HUES64 (cell line): ENCODE measurements at regions not wholly inside any gene's neighbourhood (a gene's known extent, or its start where the extent isn't known, plus 50 kb on each side); places are given as distances from the start of the nearest gene placed in this dataset.
"Not testable (repeated sequence)": the region's sequence is repeated elsewhere in the genome, so short reads cannot be mapped to it uniquely, and the experiment has no call there.

Source experiments
- H3K27ac ChIP-seq: 2 replicates; pipeline ENCODE4 v1.7.0; 2013; ENCODE audit warnings: low read depth, low read length, inconsistent platforms
- H3K27me3 ChIP-seq: 2 replicates; pipeline ENCODE4 v1.6.1; 2013; ENCODE audit warnings: mild to moderate bottlenecking, low read length; ENCODE audit not compliant: insufficient read depth
- H3K36me3 ChIP-seq: 2 replicates; pipeline ENCODE4 v1.6.1; 2013; ENCODE audit warnings: mild to moderate bottlenecking, low read length; ENCODE audit not compliant: insufficient read depth
- H3K4me1 ChIP-seq: 2 replicates; pipeline ENCODE4 v1.6.1; 2013; ENCODE audit warnings: mild to moderate bottlenecking, low read length, moderate library complexity; ENCODE audit not compliant: insufficient read depth
- H3K4me3 ChIP-seq: 2 replicates; pipeline ENCODE4 v1.5.1; 2013; ENCODE audit warnings: mild to moderate bottlenecking, low read length, moderate library complexity
- H3K9ac ChIP-seq: 2 replicates; pipeline ENCODE4 v1.6.1; 2013; ENCODE audit warnings: mild to moderate bottlenecking, low read depth, low read length
- H3K9me3 ChIP-seq: 2 replicates; pipeline ENCODE4 v1.6.1; 2013; ENCODE audit warnings: low read depth, low read length; ENCODE audit not compliant: insufficient read depth
- WGBS: fragments of 150-250, 120-280 bp; methylation state at CpG from one replicate; pipeline ENCODE4 v1.1.7; 2013; ENCODE audit warnings: missing lambda C conversion rate; 5-methylcytosine and 5-hydroxymethylcytosine counted together

- no peaks in the 10 kb centered on the region for H3K9me3 ChIP-seq
- no peaks in the 10 kb centered on the region for H3K36me3 ChIP-seq
- no peaks in the 10 kb centered on the region for H3K4me1 ChIP-seq
- H3K9ac ChIP-seq, result no peak overlapping the region
- H3K27me3 ChIP-seq, result no peaks in the 10 kb centered on the region
- WGBS, result 92% methylated on average over 3 of the region's 3 CpGs
- no peak overlapping the region for H3K4me3 ChIP-seq
- H3K27ac ChIP-seq, result no peak overlapping the region
Measured at GRCh38 chr18:2144811-2145210, 426.5 kb downstream of the METTL4 start.

- Histone ChIP-seq H3K36me3 (no peaks in the 10 kb centered on the region), H3K9me3 (no peaks in the 10 kb centered on the region), H3K27me3 (no peaks in the 10 kb centered on the region), H3K9ac (no peak overlapping the region), H3K4me3 (no peak overlapping the region), H3K4me1 (no peaks in the 10 kb centered on the region), H3K27ac (no peak overlapping the region)
- WGBS, result 92% methylated on average over 2 of the region's 2 CpGs
Measured at GRCh38 chr18:2146092-2146491, 425.2 kb downstream of the METTL4 start.

- no peaks in the 10 kb centered on the region for H3K36me3 ChIP-seq
- no peak overlapping the region for H3K27ac ChIP-seq
- no peaks in the 10 kb centered on the region for H3K4me1 ChIP-seq
- no peaks in the 10 kb centered on the region for H3K9me3 ChIP-seq
- H3K27me3 ChIP-seq, result no peaks in the 10 kb centered on the region
- no peak overlapping the region for H3K4me3 ChIP-seq
- 98% methylated on average over 2 of the region's 2 CpGs for WGBS
- H3K9ac ChIP-seq, result no peak overlapping the region
Measured at GRCh38 chr18:2146754-2147153, 424.6 kb downstream of the METTL4 start.

GRCh38 chr18:2147476-2148230 is 423.7 kb downstream of the METTL4 start:
- no peaks in the 10 kb centered on the region for H3K4me1 ChIP-seq
- H3K9me3 ChIP-seq, result no peaks in the 10 kb centered on the region
- no peak overlapping the region for H3K27ac ChIP-seq
- H3K9ac ChIP-seq, result no peak overlapping the region
- H3K27me3 ChIP-seq, result no peaks in the 10 kb centered on the region
- WGBS, result 95% methylated on average over 5 of the region's 8 CpGs
- no peak overlapping the region for H3K4me3 ChIP-seq
- no peaks in the 10 kb centered on the region for H3K36me3 ChIP-seq

- Histone ChIP-seq H3K27ac (no peak overlapping the region), H3K9ac (no peak overlapping the region)
- 94% methylated on average over 4 of the region's 4 CpGs for WGBS
Measured at GRCh38 chr18:2148823-2149222, 422.5 kb downstream of the METTL4 start.

GRCh38 chr18:2150566-2150965 is 420.7 kb downstream of the METTL4 start:
- H3K27ac ChIP-seq, result no peak overlapping the region
- no peak overlapping the region for H3K9ac ChIP-seq
- WGBS, result 100% methylated on average over 1 of the region's 1 CpG
- no peaks in the 10 kb centered on the region for H3K27me3 ChIP-seq
- H3K4me1 ChIP-seq, result no peaks in the 10 kb centered on the region
- no peaks in the 10 kb centered on the region for H3K9me3 ChIP-seq
- H3K4me3 ChIP-seq, result no peak overlapping the region
- no peaks in the 10 kb centered on the region for H3K36me3 ChIP-seq

More at GRCh38 chr18:2148823-2149222, 422.5 kb downstream of the METTL4 start:
- H3K4me3 ChIP-seq, result no peak overlapping the region
- H3K36me3 ChIP-seq, result no peaks in the 10 kb centered on the region
- H3K27me3 ChIP-seq, result no peaks in the 10 kb centered on the region
- no peaks in the 10 kb centered on the region for H3K4me1 ChIP-seq
- H3K9me3 ChIP-seq, result no peaks in the 10 kb centered on the region

GRCh38 chr18:2154278-2154677 is 417.0 kb downstream of the METTL4 start:
- 96% methylated on average over 1 of the region's 1 CpG for WGBS
- Histone ChIP-seq H3K4me3 (no peak overlapping the region), H3K36me3 (no peaks in the 10 kb centered on the region), H3K9ac (no peak overlapping the region), H3K27me3 (no peaks in the 10 kb centered on the region), H3K9me3 (peaks cover 14% of the 10 kb centered on the region), H3K4me1 (no peaks in the 10 kb centered on the region), H3K27ac (no peak overlapping the region)

GRCh38 chr18:2164644-2165550 is 406.4 kb downstream of the METTL4 start:
- WGBS, result 69% methylated on average over 6 of the region's 7 CpGs
- H3K9me3 ChIP-seq, result 0 out of 2 replicates have a peak, but pooled peaks cover 4% of the 10 kb centered on the region
- H3K4me1 ChIP-seq, result no peaks in the 10 kb centered on the region
- no peak overlapping the region for H3K27ac ChIP-seq
- no peak overlapping the region for H3K9ac ChIP-seq
- no peaks in the 10 kb centered on the region for H3K27me3 ChIP-seq
- H3K36me3 ChIP-seq, result no peaks in the 10 kb centered on the region
- H3K4me3 ChIP-seq, result no peak overlapping the region

GRCh38 chr18:2166876-2167275 is 404.4 kb downstream of the METTL4 start:
- not testable (repeated sequence) for H3K4me3 ChIP-seq, H3K9ac ChIP-seq, H3K4me1 ChIP-seq, H3K36me3 ChIP-seq, H3K27me3 ChIP-seq, H3K27ac ChIP-seq, H3K9me3 ChIP-seq
- 88% methylated on average over 9 of the region's 9 CpGs for WGBS

- Histone ChIP-seq H3K27me3 (no peaks in the 10 kb centered on the region), H3K27ac (no peak overlapping the region), H3K4me3 (no peak overlapping the region), H3K4me1 (no peaks in the 10 kb centered on the region), H3K36me3 (no peaks in the 10 kb centered on the region), H3K9ac (no peak overlapping the region), H3K9me3 (0 out of 2 replicates have a peak, but pooled peaks cover 4% of the 10 kb centered on the region)
- WGBS, result 97% methylated on average over 4 of the region's 5 CpGs
Measured at GRCh38 chr18:2168022-2168421, 403.3 kb downstream of the METTL4 start.

- 0 out of 2 replicates have a peak, but pooled peaks cover 4% of the 10 kb centered on the region for H3K9me3 ChIP-seq
- H3K4me1 ChIP-seq, result peaks cover 14% of the 10 kb centered on the region; the same call in 1 of the 2 replicates
- H3K9ac ChIP-seq, result no peak overlapping the region
- no peaks in the 10 kb centered on the region for H3K36me3 ChIP-seq
- no peak overlapping the region for H3K27ac ChIP-seq
- H3K27me3 ChIP-seq, result no peaks in the 10 kb centered on the region
- no peak overlapping the region for H3K4me3 ChIP-seq
Measured at GRCh38 chr18:2169656-2170055, 401.6 kb downstream of the METTL4 start.
